ENCODE measurements at regions not wholly inside any gene's neighbourhood (a gene's known extent, or its start where the extent isn't known, plus 50 kb on each side); places are given as distances from the start of the nearest gene placed in this dataset.
"Not testable (repeated sequence)": the region's sequence is repeated elsewhere in the genome, so short reads cannot be mapped to it uniquely, and the experiment has no call there.

DNA sequence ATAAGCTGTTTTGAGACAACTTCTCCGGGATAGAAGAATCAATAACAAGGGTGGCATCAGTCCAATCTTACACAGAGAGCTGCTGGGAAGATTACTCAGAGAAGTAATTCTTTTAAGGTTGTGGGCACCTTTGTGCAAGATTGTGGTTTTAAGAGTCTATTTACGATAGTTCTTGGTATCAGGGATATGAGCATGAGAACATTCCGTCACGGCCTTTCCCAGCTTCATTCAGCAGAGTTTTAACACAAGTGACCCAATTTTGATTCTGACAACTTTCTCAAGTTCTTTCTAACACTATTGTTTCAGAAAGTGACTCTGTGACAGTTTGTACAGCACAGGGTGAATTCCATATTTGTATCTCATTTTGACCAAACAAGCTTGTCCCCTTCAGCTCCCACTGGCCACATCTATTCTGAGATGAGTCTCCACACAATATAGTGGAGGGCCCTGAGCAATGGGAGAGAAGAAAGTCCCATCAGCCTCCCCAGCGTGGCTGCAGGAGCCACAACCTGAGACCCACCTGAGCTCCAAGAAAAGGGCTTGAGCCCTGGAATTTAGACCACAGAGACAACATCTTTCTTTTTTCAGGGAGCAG lies 869.2 kb downstream of the TMEM121 start:
- no peaks in the 10 kb centered on the region for H3K9me3 ChIP-seq (ENCODE audit: low read depth)
- H3K36me3 ChIP-seq (ENCODE audit: low read depth) = no peaks in the 10 kb centered on the region
- no peaks in the 10 kb centered on the region for H4K20me1 ChIP-seq (ENCODE audit: insufficient read depth)
- no peak overlapping the region for H2AFZ ChIP-seq
- no peak for DNase-seq
- no peaks in the 10 kb centered on the region for H3F3A ChIP-seq (ENCODE audit: insufficient read depth)
- no peak overlapping the region for H3K27ac ChIP-seq
- no peak overlapping the region for H3K4me2 ChIP-seq (ENCODE audit: unreplicated experiment)
- H3K4me3 ChIP-seq = no peak overlapping the region
- H3K4me1 ChIP-seq (ENCODE audit: insufficient read depth) = no peaks in the 10 kb centered on the region
- TF ChIP-seq EZH2phosphoT487 (IDR thresholded peaks at IDR 0.05; ENCODE audit: insufficient read depth, low read depth) (no peak), EZH2 (IDR thresholded peaks at IDR 0.05; ENCODE audit: insufficient read depth, poor library complexity, severe bottlenecking) (no peak)
- H3K9me2 ChIP-seq (ENCODE audit: insufficient read depth) = no peaks in the 10 kb centered on the region
- 8 to 17% methylated on average over 5 of the region's 5 CpGs for WGBS, 2 experiments (ENCODE audit: low coverage in 1 of 2, low lambda C conversion rate in 2 of 2, missing lambda C conversion rate in 2 of 2)
- H3K27me3 ChIP-seq (replicated peaks; ENCODE audit: insufficient read depth) = no peaks in the 10 kb centered on the region
- H3K9ac ChIP-seq = no peak overlapping the region
- in situ Hi-C loops (cut with MboI) = no loop called here
- no peaks in the 10 kb centered on the region for H3K79me2 ChIP-seq (ENCODE audit: insufficient read depth)

DNA sequence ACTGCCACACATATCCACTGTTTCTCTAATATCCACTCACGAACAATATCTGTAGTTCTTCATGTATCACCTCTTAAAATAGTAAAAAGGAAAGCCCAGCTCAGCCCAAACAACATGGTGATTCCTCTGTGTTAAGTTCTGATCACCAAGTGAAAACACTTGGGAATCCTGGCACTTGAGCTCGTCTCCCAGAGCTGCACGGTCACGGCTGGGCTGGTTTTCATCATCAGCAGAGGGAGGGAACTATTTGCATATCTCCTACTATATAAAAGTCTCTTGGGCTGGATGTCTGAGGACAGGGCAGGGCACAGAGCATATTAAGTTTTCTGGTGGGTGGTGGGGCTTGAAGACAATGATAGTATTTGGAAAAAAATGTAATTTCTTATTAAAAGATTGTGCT lies 870.6 kb downstream of the TMEM121 start:
- Histone ChIP-seq H3F3A (ENCODE audit: insufficient read depth) (no peaks in the 10 kb centered on the region), H2AFZ (no peak overlapping the region), H3K36me3 (ENCODE audit: low read depth) (no peaks in the 10 kb centered on the region), H3K27ac (no peak overlapping the region), H3K27me3 (replicated peaks; ENCODE audit: insufficient read depth) (no peaks in the 10 kb centered on the region), H3K9me3 (ENCODE audit: low read depth) (no peaks in the 10 kb centered on the region), H3K79me2 (ENCODE audit: insufficient read depth) (no peaks in the 10 kb centered on the region), H3K4me2 (ENCODE audit: unreplicated experiment) (no peak overlapping the region), H3K4me1 (ENCODE audit: insufficient read depth) (no peaks in the 10 kb centered on the region), H3K4me3 (no peak overlapping the region), H3K9me2 (ENCODE audit: insufficient read depth) (no peaks in the 10 kb centered on the region), H3K9ac (no peak overlapping the region), H4K20me1 (ENCODE audit: insufficient read depth) (no peaks in the 10 kb centered on the region)
- WGBS, 2 experiments (ENCODE audit: low coverage in 1 of 2, low lambda C conversion rate in 2 of 2, missing lambda C conversion rate in 2 of 2) = 20 to 25% methylated on average over 4 of the region's 4 CpGs
- in situ Hi-C loops (cut with MboI) = no loop called here
- TF ChIP-seq EZH2 (IDR thresholded peaks at IDR 0.05; ENCODE audit: insufficient read depth, poor library complexity, severe bottlenecking) = no peak
- TF ChIP-seq EZH2phosphoT487 (IDR thresholded peaks at IDR 0.05; ENCODE audit: insufficient read depth, low read depth) = no peak
- DNase-seq = no peak

DNA sequence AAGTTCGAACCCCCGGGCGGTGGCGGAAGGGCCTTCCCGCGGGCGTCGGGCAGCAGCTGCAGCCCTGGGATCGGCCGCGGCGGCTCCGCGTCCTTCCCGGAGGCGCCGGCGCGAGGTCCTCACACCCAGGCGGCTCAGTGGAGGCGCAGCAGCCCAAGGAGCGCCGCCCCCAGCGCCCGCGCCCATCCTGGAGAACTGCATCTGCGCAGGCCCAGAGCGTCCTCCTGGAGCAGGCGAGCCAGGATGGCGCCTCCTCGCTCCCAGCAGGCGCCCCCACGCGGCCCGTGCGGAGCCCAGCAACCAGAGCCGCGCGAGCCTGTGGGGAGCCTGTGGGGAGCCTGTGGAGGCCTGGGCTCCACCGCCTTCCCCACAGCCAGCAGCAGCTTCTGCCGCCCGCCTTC lies 872.5 kb downstream of the TMEM121 start:
- in situ Hi-C loops (cut with MboI); H2AFZ ChIP-seq; H3K27ac ChIP-seq; H3K9me2 ChIP-seq (ENCODE audit: insufficient read depth); H3F3A ChIP-seq (ENCODE audit: insufficient read depth); DNase-seq; H3K4me2 ChIP-seq (ENCODE audit: unreplicated experiment); H3K9me3 ChIP-seq (ENCODE audit: low read depth); H3K27me3 ChIP-seq (replicated peaks; ENCODE audit: insufficient read depth); H4K20me1 ChIP-seq (ENCODE audit: insufficient read depth); H3K79me2 ChIP-seq (ENCODE audit: insufficient read depth); H3K4me3 ChIP-seq; H3K9ac ChIP-seq; H3K36me3 ChIP-seq (ENCODE audit: low read depth); H3K4me1 ChIP-seq (ENCODE audit: insufficient read depth): not testable (repeated sequence)
- WGBS, 2 experiments (ENCODE audit: low coverage in 1 of 2, low lambda C conversion rate in 2 of 2, missing lambda C conversion rate in 2 of 2) = 35 to 41% methylated on average over 24 to 28 of the region's 42 CpGs

DNA sequence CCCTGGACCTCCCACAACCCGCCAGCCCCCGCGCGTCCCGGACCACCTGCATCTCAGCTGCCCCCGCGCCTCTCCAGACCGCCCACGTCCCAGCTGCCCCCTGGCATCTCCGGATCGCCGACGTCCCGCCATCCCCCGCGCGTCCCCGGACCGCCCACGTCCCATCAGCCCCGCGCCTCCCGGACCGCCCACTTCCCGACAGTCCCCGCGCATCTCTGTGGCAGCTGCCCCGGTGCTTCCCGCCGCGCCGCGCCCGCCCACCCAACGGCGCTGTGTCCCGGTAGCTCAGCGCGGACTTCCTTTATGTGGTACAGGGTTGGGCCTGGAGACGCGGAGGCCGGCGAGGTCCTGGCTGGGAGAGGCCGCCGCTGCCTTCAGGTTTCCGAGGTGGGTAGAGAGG lies 874.9 kb downstream of the TMEM121 start:
- in situ Hi-C loops (cut with MboI); H3K79me2 ChIP-seq (ENCODE audit: insufficient read depth); H3K4me2 ChIP-seq (ENCODE audit: unreplicated experiment); H3K27ac ChIP-seq; DNase-seq; H3K36me3 ChIP-seq (ENCODE audit: low read depth); H3F3A ChIP-seq (ENCODE audit: insufficient read depth); H4K20me1 ChIP-seq (ENCODE audit: insufficient read depth); H3K27me3 ChIP-seq (replicated peaks; ENCODE audit: insufficient read depth); H3K9ac ChIP-seq; H3K4me3 ChIP-seq; H2AFZ ChIP-seq; H3K9me3 ChIP-seq (ENCODE audit: low read depth); H3K9me2 ChIP-seq (ENCODE audit: insufficient read depth); H3K4me1 ChIP-seq (ENCODE audit: insufficient read depth): not testable (repeated sequence)
- 62 to 67% methylated on average over 4 to 45 of the region's 46 CpGs for whole genome bisulfite sequencing, 2 experiments (ENCODE audit: low coverage in 1 of 2, low lambda C conversion rate in 2 of 2, missing lambda C conversion rate in 2 of 2)

DNA sequence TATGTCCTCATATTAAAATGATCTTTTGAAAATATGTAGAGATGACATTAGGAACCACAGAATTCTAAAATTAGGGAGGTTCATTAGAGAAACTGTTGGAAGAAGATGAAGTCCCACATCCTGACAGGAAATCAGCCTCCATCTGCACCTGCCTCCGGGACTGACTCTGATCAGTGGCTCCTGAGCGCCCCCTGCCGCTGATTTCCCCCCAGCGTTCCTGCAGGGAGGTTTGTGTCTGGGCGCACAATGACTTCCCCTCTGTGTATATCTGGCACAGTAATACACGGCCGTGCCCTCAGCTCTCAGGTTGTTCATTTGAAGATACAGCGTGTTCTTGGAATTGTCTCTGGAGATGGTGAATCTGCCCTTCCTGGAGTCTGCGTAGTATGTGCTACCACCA lies 883.8 kb downstream of the TMEM121 start:
- H3K27ac ChIP-seq; H4K20me1 ChIP-seq (ENCODE audit: insufficient read depth); H3K4me2 ChIP-seq (ENCODE audit: unreplicated experiment); H2AFZ ChIP-seq; H3K4me1 ChIP-seq (ENCODE audit: insufficient read depth); DNase-seq; H3K9ac ChIP-seq; H3F3A ChIP-seq (ENCODE audit: insufficient read depth); H3K4me3 ChIP-seq; in situ Hi-C loops (cut with MboI); H3K36me3 ChIP-seq (ENCODE audit: low read depth); H3K9me3 ChIP-seq (ENCODE audit: low read depth); H3K27me3 ChIP-seq (replicated peaks; ENCODE audit: insufficient read depth); H3K79me2 ChIP-seq (ENCODE audit: insufficient read depth); H3K9me2 ChIP-seq (ENCODE audit: insufficient read depth): not testable (repeated sequence)
- WGBS, 2 experiments (ENCODE audit: low coverage in 1 of 2, low lambda C conversion rate in 2 of 2, missing lambda C conversion rate in 2 of 2) = 29 to 33% methylated on average over 9 of the region's 9 CpGs
